Femur (tissue), 1 donor: ENCODE measurements at regions not wholly inside any gene's neighbourhood (a gene's known extent, or its start where the extent isn't known, plus 50 kb on each side); places are given as distances from the start of the nearest gene placed in this dataset.
A peak's percentile ranks its signal among the peaks of the same experiment; 100 is the strongest.

ENCODE experiments used
- DNase-seq: peaks from one replicate; pipeline ENCODE4 v3.0.0-alpha.2; 2017

GRCh38 chr5:8740595-8740994, 805.3 kb downstream of the SEMA5A start:
- DNase-seq, result no peak

- no peak for DNase-seq
These were observed 796.3 kb downstream of the SEMA5A start for GRCh38 chr5:8749556-8749955.

DNA sequence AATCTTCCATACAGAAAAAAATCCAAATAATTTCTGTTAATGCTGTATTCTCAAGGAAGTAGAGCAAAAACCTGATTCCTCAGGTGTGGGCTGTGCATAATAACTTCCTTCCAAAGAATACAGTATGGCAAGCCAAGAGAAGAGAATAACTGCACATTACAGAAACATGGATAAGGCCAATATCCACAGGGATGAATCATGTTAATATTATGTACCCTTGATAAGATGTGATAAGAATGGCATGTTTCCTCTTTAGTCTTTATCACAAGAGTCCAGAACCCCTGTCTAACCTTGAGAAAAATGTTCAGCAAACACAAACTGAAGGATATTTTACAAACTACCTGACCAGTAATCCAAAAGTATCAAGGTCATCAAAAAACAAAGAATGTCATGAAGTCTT, 795.8 kb downstream of the SEMA5A start:
- DNase-seq, result no peak

GRCh38 chr5:8751971-8752370, 793.9 kb downstream of the SEMA5A start:
- DNase-seq, result no peak

GRCh38 chr5:8752595-8752994, 793.3 kb downstream of the SEMA5A start:
- peak; percentile 16 for DNase-seq

- peak; percentile 21 for DNase-seq
These were observed 789.3 kb downstream of the SEMA5A start for GRCh38 chr5:8756498-8757084.

DNA sequence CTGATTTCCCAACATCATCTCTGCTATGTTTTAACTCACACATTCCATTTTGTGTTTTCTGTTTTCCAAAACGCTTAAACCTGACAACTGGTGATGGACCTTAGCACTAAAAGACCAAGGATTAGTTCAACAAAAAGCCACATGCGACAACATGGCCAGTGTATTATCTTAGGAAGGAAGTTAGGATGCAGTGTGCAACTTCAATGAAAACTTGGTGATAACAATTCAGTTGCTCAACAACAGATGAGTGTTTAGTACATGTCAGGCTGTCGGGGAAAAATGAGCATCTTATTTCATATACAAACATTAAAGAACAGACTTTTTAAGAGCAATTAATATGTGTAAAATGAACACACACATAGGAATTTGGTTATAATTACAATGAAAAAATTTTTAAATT, 780.0 kb downstream of the SEMA5A start:
- no peak for DNase-seq

DNA sequence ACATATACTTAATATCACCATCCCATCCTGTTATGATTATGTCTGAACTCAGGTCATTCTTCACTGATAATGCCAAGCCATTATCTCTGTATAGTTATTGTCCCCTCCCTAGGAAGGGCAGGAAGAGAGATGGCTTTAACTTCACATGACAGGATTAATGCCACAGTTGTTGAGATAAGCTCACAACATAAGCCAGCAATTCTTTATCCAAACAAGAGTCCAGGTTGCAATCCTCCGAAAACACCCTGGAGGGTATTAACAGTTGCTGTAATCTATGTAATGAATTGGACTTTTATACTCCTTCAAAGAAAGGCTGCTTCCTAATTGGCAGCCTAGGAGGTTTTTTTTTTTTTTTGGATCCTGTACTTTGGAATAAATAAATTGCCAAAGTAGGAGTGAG, 779.4 kb downstream of the SEMA5A start:
- no peak for DNase-seq

GRCh38 chr5:8767111-8767510, 778.8 kb downstream of the SEMA5A start:
- no peak for DNase-seq

- no peak for DNase-seq
These were observed 778.1 kb downstream of the SEMA5A start for GRCh38 chr5:8767746-8768145.

GRCh38 chr5:8769631-8770030, 776.2 kb downstream of the SEMA5A start:
- DNase-seq, result no peak

DNA sequence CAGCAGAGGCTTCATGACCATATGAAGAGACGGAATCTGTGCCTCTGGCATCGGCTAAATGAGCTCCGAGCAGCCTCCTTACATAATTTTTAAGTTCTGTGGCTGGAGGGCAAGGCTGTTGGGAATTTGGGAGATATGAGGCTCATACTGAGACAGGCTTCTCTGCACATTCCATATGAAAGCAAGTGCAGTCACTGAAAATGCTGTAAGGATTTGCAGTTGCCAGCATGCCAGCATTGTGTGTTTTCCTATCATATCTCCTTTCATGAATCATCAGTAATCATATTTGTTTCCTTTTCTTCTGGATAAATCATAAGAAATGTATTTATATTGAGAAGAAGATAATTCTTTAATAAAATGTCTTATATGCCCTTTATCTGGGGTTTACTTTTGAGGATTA, 775.4 kb downstream of the SEMA5A start:
- no peak for DNase-seq

- no peak for DNase-seq
These were observed 772.7 kb downstream of the SEMA5A start for GRCh38 chr5:8773046-8773615.

DNA sequence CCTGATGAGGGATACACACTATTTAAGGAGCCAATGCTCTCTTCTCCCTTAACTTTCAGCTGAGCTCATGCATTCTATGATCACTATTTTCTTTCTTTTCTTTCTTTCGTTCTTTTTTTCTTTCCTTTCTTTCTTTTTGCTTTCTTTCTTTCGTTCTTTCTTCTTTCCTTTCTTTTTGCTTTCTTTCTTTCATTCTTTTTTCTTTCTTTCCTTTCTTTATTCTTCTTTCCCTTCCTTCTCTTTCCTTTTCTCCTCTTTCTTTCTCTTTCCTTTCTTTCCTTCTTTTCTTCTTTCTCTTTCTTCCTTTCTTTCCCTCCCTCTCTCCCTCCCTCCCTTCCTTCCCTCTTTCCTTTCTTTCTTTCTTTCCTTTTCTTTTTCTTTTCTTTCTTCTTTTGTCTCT, 761.2 kb downstream of the SEMA5A start:
- DNase-seq, result no peak

DNA sequence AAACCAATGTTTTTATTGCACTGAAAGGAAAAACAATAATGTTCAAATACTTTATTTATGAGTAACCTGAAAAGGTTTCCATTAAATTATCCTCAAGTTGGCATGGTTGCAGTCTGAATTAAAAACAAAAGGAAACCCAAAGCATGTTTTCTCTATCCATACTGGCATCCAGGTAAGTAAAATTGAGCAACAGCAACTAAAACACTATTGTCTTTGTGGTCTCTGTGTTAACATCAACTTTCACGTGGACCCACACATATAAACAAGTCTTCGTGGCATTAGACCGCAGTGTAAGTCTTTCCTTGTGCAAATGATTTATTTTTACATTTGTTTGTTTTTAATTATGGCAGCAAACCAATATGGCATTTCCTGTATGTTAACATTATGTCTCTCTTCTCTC, 757.6 kb downstream of the SEMA5A start:
- DNase-seq, result no peak

DNA sequence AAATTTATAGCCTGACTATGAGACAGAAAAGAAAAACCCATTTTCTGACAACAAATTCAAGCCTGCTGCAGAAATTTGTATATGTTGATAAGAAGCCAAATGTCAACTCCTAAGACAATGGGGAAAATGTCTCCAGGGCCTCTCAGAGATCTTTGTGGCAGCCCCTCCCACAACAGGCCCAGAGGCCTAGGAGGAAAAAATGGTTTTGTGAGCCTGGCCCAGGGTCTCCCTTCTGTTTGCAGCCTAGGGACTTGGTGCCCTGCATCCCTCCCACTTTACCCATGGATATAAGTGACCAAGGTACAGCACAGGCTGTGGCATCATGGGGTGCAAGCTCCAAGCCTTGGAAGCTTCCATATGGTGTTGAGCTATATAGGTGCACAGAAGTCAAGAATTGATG, 740.2 kb downstream of the SEMA5A start:
- no peak for DNase-seq

DNA sequence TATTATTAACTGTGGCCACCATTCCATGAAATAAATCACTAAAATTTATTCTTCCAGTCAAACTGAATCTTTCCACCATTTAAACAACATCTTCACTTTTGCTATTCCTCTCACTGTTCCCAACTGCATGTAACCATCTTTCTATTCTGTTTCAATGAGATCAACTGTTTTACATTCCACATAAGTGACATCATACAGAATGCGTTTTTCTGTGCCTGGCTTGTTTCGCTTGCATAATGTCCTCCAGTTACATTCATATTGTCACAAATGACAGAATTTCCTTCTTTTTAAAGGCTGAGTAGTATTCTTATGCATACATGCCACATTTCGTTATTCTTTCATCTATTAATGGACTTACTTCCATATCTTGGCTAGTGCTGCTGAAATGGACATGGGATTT, 738.2 kb downstream of the SEMA5A start:
- no peak for DNase-seq

DNA sequence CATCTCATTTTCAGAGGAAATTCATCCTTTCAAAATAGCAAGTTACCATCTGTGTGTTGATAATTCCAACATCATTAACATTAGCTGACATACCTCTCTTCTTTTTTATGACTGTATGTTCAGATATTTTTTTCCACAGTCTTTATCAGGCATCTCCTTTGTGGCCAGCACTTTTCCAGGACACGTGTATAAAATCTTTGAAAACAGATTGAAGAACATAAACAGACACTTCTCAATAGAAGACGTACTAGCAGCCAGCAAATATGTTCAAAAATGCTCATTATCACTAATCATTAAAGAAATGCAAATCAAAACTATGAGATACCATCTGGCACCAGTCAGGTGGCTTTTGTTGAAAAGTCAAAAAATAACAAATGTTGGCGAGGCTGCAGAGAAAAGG, 734.3 kb downstream of the SEMA5A start:
- no peak for DNase-seq

DNA sequence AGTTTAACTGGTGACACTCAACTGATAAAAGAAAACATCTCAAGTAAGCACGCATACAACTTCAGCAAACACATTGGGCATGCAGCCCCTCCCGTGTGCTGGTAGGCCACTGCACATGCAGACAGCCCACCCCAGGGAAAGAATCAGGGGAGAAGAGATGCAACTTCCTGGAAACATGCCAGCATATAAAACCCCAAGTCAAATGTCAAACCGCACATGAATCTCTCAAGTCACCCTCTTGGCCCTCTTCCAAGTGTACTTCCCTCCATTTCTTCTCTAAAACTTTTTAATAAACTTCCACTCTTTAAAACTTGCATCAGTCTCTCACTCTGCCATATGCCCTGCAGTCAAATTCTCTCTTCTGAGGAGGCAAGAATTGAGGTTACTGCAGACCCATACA, 732.7 kb downstream of the SEMA5A start:
- DNase-seq, result no peak

DNA sequence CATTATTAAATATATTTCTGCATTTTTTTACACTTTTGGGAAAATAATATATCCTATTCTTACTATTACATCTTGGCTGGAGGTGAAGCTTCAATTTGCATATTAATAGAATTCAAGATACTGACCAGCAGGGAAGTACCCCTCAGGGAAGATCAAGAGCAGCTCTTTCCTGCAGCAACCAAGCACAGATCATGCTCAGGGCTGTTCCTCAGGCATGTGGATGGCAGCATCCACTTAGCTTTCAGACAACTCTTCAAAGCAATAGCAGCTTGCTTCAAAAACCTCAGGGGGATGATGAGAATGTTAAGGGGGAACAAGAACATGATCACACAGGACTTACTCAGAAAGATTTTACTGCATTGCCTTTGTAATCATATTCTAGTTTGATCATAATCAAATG, 731.8 kb downstream of the SEMA5A start:
- DNase-seq, result no peak

DNA sequence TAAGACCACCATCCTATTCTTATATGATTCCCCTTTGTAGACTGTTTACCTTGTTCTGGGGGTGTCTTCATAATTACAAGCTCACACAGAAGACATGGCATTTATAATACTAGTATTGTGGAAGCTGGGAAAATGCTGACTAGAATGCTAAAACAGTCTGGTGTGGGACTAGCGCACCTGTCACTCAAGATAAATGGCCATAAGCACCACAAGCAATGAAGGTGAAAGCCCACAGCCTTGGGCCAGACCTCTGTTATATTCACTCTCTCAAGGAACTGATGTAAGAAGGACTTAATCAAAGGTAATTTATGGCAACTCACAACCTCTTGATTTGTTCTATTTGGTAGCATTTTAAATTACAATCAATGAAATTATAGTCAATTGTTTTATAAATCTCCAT, 721.5 kb downstream of the SEMA5A start:
- no peak for DNase-seq

GRCh38 chr5:8825139-8825757, 720.6 kb downstream of the SEMA5A start:
- no peak for DNase-seq

DNA sequence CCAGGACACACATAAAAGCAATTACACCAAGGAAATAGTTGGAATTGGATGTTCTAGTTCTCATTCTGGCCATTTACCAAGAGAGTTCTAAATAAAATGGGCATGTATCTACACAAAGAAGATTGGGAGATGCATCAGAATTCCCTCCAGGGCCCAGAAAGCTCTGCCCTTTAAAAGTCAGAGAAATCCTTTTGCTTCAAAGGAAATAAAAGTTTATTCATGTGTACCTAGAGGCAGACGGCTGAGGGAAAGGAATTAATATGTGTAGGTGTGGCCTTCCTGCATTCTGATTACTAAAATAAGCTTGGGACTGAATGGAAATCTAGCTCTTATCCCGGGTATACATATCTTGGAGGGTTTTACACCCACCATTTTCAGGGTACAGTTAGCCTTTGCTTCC, 719.4 kb downstream of the SEMA5A start:
- DNase-seq, result no peak

DNA sequence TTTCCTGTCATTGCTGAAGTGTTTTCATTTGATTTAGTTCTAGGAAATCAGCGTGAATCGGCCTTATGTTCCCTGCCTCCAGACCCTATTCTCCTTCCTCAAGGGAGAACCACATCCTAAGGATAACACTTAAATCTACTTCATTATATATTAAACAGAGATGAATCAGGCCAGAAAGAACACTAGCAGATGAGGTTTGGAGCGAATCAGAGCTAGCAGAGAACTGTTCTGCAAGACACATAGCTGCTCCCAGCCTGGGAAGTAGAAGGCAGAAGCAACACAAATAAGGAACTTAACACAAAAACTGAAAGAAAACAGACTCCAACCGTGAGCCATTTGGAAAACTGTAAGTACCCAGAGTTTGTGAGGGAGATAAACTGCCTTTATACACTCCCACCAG, 718.2 kb downstream of the SEMA5A start:
- DNase-seq, result no peak
